Endodermal cell (in vitro differentiated cells): ENCODE measurements at regions not wholly inside any gene's neighbourhood (a gene's known extent, or its start where the extent isn't known, plus 50 kb on each side); places are given as distances from the start of the nearest gene placed in this dataset.

Source experiments
- DNase-seq: peaks from one replicate; pipeline ENCODE4 v3.0.0-alpha.2; 2017
- H3K27ac ChIP-seq: 2 replicates; pipeline ENCODE4 v1.5.1; 2013; ENCODE audit warnings: mild to moderate bottlenecking, low read depth, low read length, moderate library complexity
- H3K27me3 ChIP-seq: 2 replicates; pipeline ENCODE4 v1.6.1; 2013; ENCODE audit warnings: mild to moderate bottlenecking, low read length, moderate library complexity; ENCODE audit not compliant: insufficient read depth, control insufficient read depth, poor library complexity, severe bottlenecking
- H3K36me3 ChIP-seq: 2 replicates; pipeline ENCODE4 v1.7.0; 2013; ENCODE audit warnings: mild to moderate bottlenecking, low read length, moderate library complexity; ENCODE audit not compliant: control insufficient read depth, insufficient read depth
- H3K4me1 ChIP-seq: one replicate; pipeline ENCODE4 v1.7.0; 2013; ENCODE audit warnings: low read length; ENCODE audit not compliant: control insufficient read depth, insufficient read depth
- H3K4me3 ChIP-seq: 2 replicates; pipeline ENCODE4 v1.5.1; 2013; ENCODE audit warnings: mild to moderate bottlenecking, low read length, moderate library complexity
- H3K9ac ChIP-seq: 2 replicates; pipeline ENCODE4 v1.6.1; 2013; ENCODE audit warnings: mild to moderate bottlenecking, low read length, moderate library complexity; ENCODE audit not compliant: poor library complexity, severe bottlenecking; ENCODE audit errors: extremely low read depth
- H3K9me3 ChIP-seq: 2 replicates; pipeline ENCODE4 v1.6.1; 2013; ENCODE audit warnings: mild to moderate bottlenecking, low read length, moderate library complexity; ENCODE audit not compliant: control insufficient read depth
- H3K27ac Mint-ChIP-seq: 2 replicates; pipeline ENCODE4 v1.8.0; 2020; ENCODE audit warnings: mixed read lengths
- H3K27me3 Mint-ChIP-seq: 2 replicates; pipeline ENCODE4 v1.8.0; 2021; ENCODE audit warnings: mild to moderate bottlenecking, mixed read lengths; ENCODE audit not compliant: insufficient read depth
- H3K36me3 Mint-ChIP-seq: 2 replicates; pipeline ENCODE4 v1.8.0; 2020; ENCODE audit warnings: low read depth, mixed read lengths
- H3K4me1 Mint-ChIP-seq: 2 replicates; pipeline ENCODE4 v1.8.0; 2020; ENCODE audit warnings: mixed read lengths
- H3K4me3 Mint-ChIP-seq: 2 replicates; pipeline ENCODE4 v1.8.0; 2020; ENCODE audit warnings: mild to moderate bottlenecking, moderate library complexity, mixed read lengths
- H3K9me3 Mint-ChIP-seq: 2 replicates; pipeline ENCODE4 v1.8.0; 2020; ENCODE audit warnings: mild to moderate bottlenecking, mixed read lengths
- WGBS, 2 experiments: methylation state at CpG; one replicate each; pipeline versions ENCODE4 v1.1.5 to v1.1.7; 2013; ENCODE audit warnings: missing lambda C conversion rate in 2 of 2, mixed read lengths in 1 of 2; ENCODE audit not compliant: insufficient coverage in 1 of 2, insufficient read length in 1 of 2; 5-methylcytosine and 5-hydroxymethylcytosine counted together
- TF ChIP-seq, protein P1 (sequence below): fragments of 200-600 bp; sonication (generic); conservative IDR thresholded peaks from 2 replicates; pipeline ENCODE4 v1.5.0; 2021; ENCODE audit warnings: antibody characterized with exemption, mild to moderate bottlenecking

GRCh38 chr4:178344096-178344495, 901.9 kb upstream of the AGA start:
- H3K9me3 ChIP-seq, result no peaks in the 10 kb centered on the region
- H3K4me3 ChIP-seq, result no peak overlapping the region
- Mint-ChIP-seq H3K36me3 (no peaks in the 10 kb centered on the region), H3K27me3 (no peaks in the 10 kb centered on the region), H3K27ac (no peak overlapping the region), H3K4me1 (no peaks in the 10 kb centered on the region), H3K4me3 (no peak overlapping the region), H3K9me3 (no peaks in the 10 kb centered on the region)
- DNase-seq, result no peak
- H3K36me3 ChIP-seq, result no peaks in the 10 kb centered on the region
- H3K27ac ChIP-seq, result no peak overlapping the region
- H3K27me3 ChIP-seq, result no peaks in the 10 kb centered on the region
- TF ChIP-seq, protein P1, sequence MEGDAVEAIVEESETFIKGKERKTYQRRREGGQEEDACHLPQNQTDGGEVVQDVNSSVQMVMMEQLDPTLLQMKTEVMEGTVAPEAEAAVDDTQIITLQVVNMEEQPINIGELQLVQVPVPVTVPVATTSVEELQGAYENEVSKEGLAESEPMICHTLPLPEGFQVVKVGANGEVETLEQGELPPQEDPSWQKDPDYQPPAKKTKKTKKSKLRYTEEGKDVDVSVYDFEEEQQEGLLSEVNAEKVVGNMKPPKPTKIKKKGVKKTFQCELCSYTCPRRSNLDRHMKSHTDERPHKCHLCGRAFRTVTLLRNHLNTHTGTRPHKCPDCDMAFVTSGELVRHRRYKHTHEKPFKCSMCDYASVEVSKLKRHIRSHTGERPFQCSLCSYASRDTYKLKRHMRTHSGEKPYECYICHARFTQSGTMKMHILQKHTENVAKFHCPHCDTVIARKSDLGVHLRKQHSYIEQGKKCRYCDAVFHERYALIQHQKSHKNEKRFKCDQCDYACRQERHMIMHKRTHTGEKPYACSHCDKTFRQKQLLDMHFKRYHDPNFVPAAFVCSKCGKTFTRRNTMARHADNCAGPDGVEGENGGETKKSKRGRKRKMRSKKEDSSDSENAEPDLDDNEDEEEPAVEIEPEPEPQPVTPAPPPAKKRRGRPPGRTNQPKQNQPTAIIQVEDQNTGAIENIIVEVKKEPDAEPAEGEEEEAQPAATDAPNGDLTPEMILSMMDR, result no peak
- no peak overlapping the region for H3K9ac ChIP-seq
- no peaks in the 10 kb centered on the region for H3K4me1 ChIP-seq

DNA sequence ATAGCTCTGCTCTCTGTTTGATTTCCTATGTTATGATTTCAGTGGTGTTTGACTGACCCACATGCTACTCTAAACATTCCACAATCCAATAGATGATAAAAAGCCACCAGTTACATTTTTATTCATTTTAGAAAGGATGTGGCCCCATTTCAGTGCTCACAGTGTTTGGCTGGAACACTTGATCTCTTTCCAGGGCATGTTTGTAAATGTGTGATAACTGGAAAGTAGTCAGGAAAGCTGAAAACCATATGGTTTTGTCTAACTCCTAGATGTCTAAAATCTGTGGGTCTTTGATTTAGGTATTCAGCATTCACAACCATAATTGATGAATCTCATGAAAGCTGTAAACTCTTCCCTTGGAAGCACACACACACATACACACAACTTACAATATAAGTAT, 904.9 kb upstream of the AGA start:
- Histone ChIP-seq H3K36me3 (no peaks in the 10 kb centered on the region), H3K27me3 (no peaks in the 10 kb centered on the region), H3K9me3 (no peaks in the 10 kb centered on the region), H3K4me1 (no peaks in the 10 kb centered on the region), H3K9ac (no peak overlapping the region), H3K4me3 (no peak overlapping the region), H3K27ac (no peak overlapping the region)
- DNase-seq, result no peak
- Mint-ChIP-seq H3K36me3 (no peaks in the 10 kb centered on the region), H3K27me3 (no peaks in the 10 kb centered on the region), H3K4me1 (no peaks in the 10 kb centered on the region), H3K4me3 (no peak overlapping the region), H3K27ac (no peak overlapping the region), H3K9me3 (no peaks in the 10 kb centered on the region)
- TF ChIP-seq, protein P1, result no peak

DNA sequence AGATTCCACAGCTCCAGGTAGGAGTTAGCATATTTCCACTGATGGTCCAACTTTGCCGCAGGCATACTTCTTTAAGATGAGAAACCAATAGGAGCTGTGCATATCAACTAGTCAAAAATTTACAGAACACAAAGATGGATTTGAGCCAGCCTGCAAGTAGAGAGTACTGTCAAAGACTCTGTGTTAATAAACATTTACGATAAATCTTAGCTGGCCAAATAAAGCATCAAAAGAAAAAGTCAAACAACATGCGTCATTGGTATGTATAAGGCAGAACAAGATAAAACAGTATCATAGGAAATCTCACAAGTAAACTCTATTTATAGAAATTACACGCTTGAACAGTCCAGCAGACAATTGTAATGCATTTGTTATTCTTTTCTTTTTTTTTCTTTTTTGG, 907.4 kb upstream of the AGA start:
- Histone ChIP-seq H3K4me1 (no peaks in the 10 kb centered on the region), H3K27me3 (no peaks in the 10 kb centered on the region), H3K9me3 (no peaks in the 10 kb centered on the region), H3K36me3 (no peaks in the 10 kb centered on the region), H3K27ac (no peak overlapping the region), H3K9ac (no peak overlapping the region), H3K4me3 (no peak overlapping the region)
- H3K4me3 Mint-ChIP-seq, result no peak overlapping the region
- WGBS, 2 experiments, result 86 to 98% methylated on average over 3 to 4 of the region's 4 CpGs
- TF ChIP-seq, protein P1, result no peak
- no peak for DNase-seq
- H3K9me3 Mint-ChIP-seq, result no peaks in the 10 kb centered on the region
- no peak overlapping the region for H3K27ac Mint-ChIP-seq
- H3K36me3 Mint-ChIP-seq, result no peaks in the 10 kb centered on the region
- no peaks in the 10 kb centered on the region for H3K4me1 Mint-ChIP-seq
- H3K27me3 Mint-ChIP-seq, result no peaks in the 10 kb centered on the region
